B cell (primary cell): ENCODE measurements at regions not wholly inside any gene's neighbourhood (a gene's known extent, or its start where the extent isn't known, plus 50 kb on each side); places are given as distances from the start of the nearest gene placed in this dataset.

Experiments
- ATAC-seq: fragments of 200-7000 bp; cut with Tn5 transposase; one replicate; pipeline ENCODE4 v1.10.0; 2021; ENCODE audit warnings: low read depth, mild to moderate bottlenecking, moderate number of reproducible peaks, moderate library complexity
- CTCF ChIA-PET: fragments of 350-600 bp; sonication (Branson Sonifier 250); formaldehyde crosslinking; loops from one replicate; lab custom pipeline; 2021; ENCODE audit warnings: antibody characterized with exemption, inconsistent platforms; lab: Charles Lee
- POLR2A ChIA-PET: fragments of 350-600 bp; sonication (Branson Sonifier 250); formaldehyde crosslinking; loops from one replicate; lab custom pipeline; 2021; ENCODE audit warnings: antibody characterized with exemption; lab: Charles Lee
- DNase-seq: peaks from one replicate; pipeline ENCODE4 v3.0.0; 2013
- H2AFZ ChIP-seq: 2 replicates; pipeline ENCODE4 v1.6.1; 2012; ENCODE audit warnings: mild to moderate bottlenecking, low read depth, low read length; ENCODE audit not compliant: insufficient read depth, poor library complexity, severe bottlenecking
- H3K27ac ChIP-seq, 2 donors: 1 replicate in 1 of 2; 2 replicates in 1 of 2; pipeline ENCODE4 v1.5.1; 2012 to 2013; ENCODE audit warnings: low read length in 2 of 2, mild to moderate bottlenecking in 2 of 2, moderate library complexity in 1 of 2
- H3K27me3 ChIP-seq, 4 experiments: fragments of 200-600 bp in 1 of 4; sonication (generic) in 1 of 4; replicated peaks in 1 of 4; 1 replicate in 2 of 4; 2 replicates in 2 of 4; pipeline versions ENCODE4 v1.6.1 to v1.7.0; 2013 to 2016; ENCODE audit warnings: low read length in 3 of 4, mild to moderate bottlenecking in 2 of 4, mixed read lengths in 1 of 4, moderate library complexity in 1 of 4; ENCODE audit not compliant: insufficient read depth in 4 of 4, control insufficient read depth in 3 of 4; ENCODE audit errors: control extremely low read depth in 1 of 4
- H3K36me3 ChIP-seq, 2 experiments: replicated peaks in 1 of 2; 1 replicate in 1 of 2; 2 replicates in 1 of 2; pipeline versions ENCODE4 v1.6.1 to v1.7.1; 2013; ENCODE audit warnings: low read length in 1 of 2; ENCODE audit not compliant: insufficient read depth in 2 of 2, control insufficient read depth in 1 of 2; ENCODE audit errors: control extremely low read depth in 1 of 2, extremely low read depth in 1 of 2
- H3K4me1 ChIP-seq, 2 donors: fragments of 200-600 bp in 1 of 2; sonication (generic) in 1 of 2; 1 replicate in 1 of 2; 2 replicates in 1 of 2; pipeline versions ENCODE4 v1.5.1 to v1.6.1; 2013 to 2017; ENCODE audit warnings: low read length in 2 of 2; ENCODE audit not compliant: control insufficient read depth in 2 of 2, insufficient read depth in 2 of 2
- H3K4me2 ChIP-seq: replicated peaks from 2 replicates; pipeline ENCODE3; 2012; ENCODE audit warnings: mild to moderate bottlenecking, low read depth, low read length; ENCODE audit not compliant: poor library complexity, severe bottlenecking
- H3K4me3 ChIP-seq, 5 experiments: fragments of 200-600 bp in 1 of 5; sonication (generic) in 1 of 5; 1 replicate in 3 of 5; 2 replicates in 2 of 5; pipeline versions ENCODE4 v1.5.1 to v1.7.0; 2011 to 2016; ENCODE audit warnings: low read length in 4 of 5, mild to moderate bottlenecking in 4 of 5, low read depth in 2 of 5, control low read depth in 1 of 5, moderate library complexity in 1 of 5; ENCODE audit not compliant: insufficient read depth in 1 of 5; ENCODE audit errors: control extremely low read depth in 1 of 5, extremely low read depth in 1 of 5
- H3K79me2 ChIP-seq: fragments of 200-600 bp; sonication (generic); one replicate; pipeline ENCODE4 v1.6.0; 2016; ENCODE audit warnings: low read length; ENCODE audit not compliant: control insufficient read depth, insufficient read depth
- H3K9ac ChIP-seq: fragments of 200-600 bp; sonication (generic); 2 replicates; pipeline ENCODE4 v1.6.1; 2017; ENCODE audit warnings: mild to moderate bottlenecking, low read length, moderate library complexity
- H3K9me3 ChIP-seq, 3 donors: one replicate each; pipeline versions ENCODE4 v1.6.1 to v1.7.1; 2013; ENCODE audit warnings: low read length in 2 of 3; ENCODE audit not compliant: control insufficient read depth in 2 of 3, insufficient read depth in 1 of 3; ENCODE audit errors: control extremely low read depth in 1 of 3
- H4K20me1 ChIP-seq: 2 replicates; pipeline ENCODE4 v1.6.0; 2012; ENCODE audit warnings: mild to moderate bottlenecking, low read length; ENCODE audit not compliant: insufficient read depth, control insufficient read depth, poor library complexity, severe bottlenecking
- H3K27ac Mint-ChIP-seq: one replicate; pipeline ENCODE4 v1.8.0; 2021; ENCODE audit warnings: mixed read lengths
- H3K27me3 Mint-ChIP-seq: one replicate; pipeline ENCODE4 v1.8.0; 2021; ENCODE audit warnings: mixed read lengths
- H3K4me1 Mint-ChIP-seq: one replicate; pipeline ENCODE4 v1.8.0; 2021; ENCODE audit warnings: mixed read lengths
- H3K4me3 Mint-ChIP-seq: one replicate; pipeline ENCODE4 v1.8.0; 2021; ENCODE audit warnings: mixed read lengths
- H3K9me3 Mint-ChIP-seq: one replicate; pipeline ENCODE4 v1.8.0; 2022; ENCODE audit warnings: mixed read lengths; ENCODE audit not compliant: insufficient read depth
- EZH2 ChIP-seq: IDR thresholded peaks from 2 replicates; pipeline ENCODE4 v1.6.1; 2012; ENCODE audit warnings: borderline replicate concordance, low read depth, mild to moderate bottlenecking, moderate library complexity, low read length; ENCODE audit not compliant: insufficient read depth, poor library complexity, severe bottlenecking
- WGBS: methylation state at CpG from one replicate; pipeline ENCODE4 v1.1.5; 2013; ENCODE audit warnings: missing lambda C conversion rate; ENCODE audit not compliant: insufficient coverage; 5-methylcytosine and 5-hydroxymethylcytosine counted together
- intact Hi-C: fragments of 100-400 bp; cut with micrococcal nuclease; formaldehyde crosslinking; loops from one replicate; pipeline ENCODE4 v1.10.0; 2022
- TF ChIP-seq, protein P1 (sequence below): fragments of 200-600 bp; IDR thresholded peaks from one replicate; pipeline ENCODE4 v1.8.0; 2022; ENCODE audit warnings: antibody characterized with exemption, mild to moderate bottlenecking

DNA sequence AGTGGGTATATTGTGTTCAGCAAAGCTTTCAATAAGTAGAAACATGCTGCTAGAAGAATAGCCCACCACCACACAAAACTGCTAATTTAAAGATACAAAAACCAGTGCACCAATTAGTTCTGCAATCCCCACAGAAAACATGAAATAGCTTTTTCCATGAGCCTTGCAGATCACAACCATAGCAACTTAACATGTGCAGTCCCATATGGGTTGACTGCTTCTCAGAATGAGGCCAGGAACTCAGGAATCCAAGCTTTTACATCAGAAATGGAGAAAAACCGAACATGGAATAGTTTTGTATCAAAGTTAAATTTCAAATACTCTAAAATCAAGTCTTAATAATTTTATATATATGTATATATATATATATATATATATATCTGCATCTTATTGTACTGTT lies 66.6 kb upstream of the IQCM start:
- ATAC-seq (no peak), DNase-seq (no peak)
- ChIA-PET CTCF (no interaction called here), POLR2A (no interaction called here)
- Mint-ChIP-seq H3K4me3 (no peak overlapping the region), H3K27me3 (peaks cover 4% of the 10 kb centered on the region), H3K9me3 (no peaks in the 10 kb centered on the region), H3K27ac (no peak overlapping the region), H3K4me1 (no peaks in the 10 kb centered on the region)
- intact Hi-C loops: no loop called here
- no peak overlapping the region for H3K27ac ChIP-seq
- H3K9me3 ChIP-seq: no peaks in the 10 kb centered on the region
- H3K79me2 ChIP-seq: no peaks in the 10 kb centered on the region
- H3K4me3 ChIP-seq: no peak overlapping the region
- H3K27me3 ChIP-seq: no peaks in the 10 kb centered on the region
- no peaks in the 10 kb centered on the region for H3K36me3 ChIP-seq
- H3K9ac ChIP-seq: no peak overlapping the region
- no peaks in the 10 kb centered on the region for H4K20me1 ChIP-seq
- H3K4me2 ChIP-seq: no peak overlapping the region
- WGBS: no CpG with 5 or more reads among the region's 1 CpG
- H3K4me1 ChIP-seq: no peaks in the 10 kb centered on the region
- no peak overlapping the region for H2AFZ ChIP-seq
- TF ChIP-seq EZH2: no peak

DNA sequence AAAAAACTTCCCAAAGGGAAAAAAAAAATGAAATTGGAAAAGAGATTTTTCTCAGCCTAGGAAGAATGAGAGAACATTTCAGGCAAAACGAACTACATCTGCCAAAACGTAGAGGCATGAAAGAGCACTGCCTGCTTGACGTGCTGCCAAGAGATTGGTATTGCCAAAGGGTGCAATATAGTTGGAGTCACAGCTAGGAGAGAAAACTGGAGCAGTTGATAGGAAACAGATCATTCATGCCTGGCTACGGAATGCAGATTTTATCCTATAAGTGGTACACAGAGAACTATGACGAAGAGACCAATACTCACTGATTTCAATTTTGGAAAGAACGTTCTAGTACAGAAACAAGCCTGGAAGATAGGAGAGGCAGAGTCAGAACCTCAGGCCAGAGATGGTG lies 68.4 kb upstream of the IQCM start:
- POLR2A ChIA-PET: no interaction called here
- H3K27ac Mint-ChIP-seq: no peak overlapping the region
- no peaks in the 10 kb centered on the region for H3K4me1 ChIP-seq
- H3K4me3 Mint-ChIP-seq: no peak overlapping the region
- TF ChIP-seq, protein P1, sequence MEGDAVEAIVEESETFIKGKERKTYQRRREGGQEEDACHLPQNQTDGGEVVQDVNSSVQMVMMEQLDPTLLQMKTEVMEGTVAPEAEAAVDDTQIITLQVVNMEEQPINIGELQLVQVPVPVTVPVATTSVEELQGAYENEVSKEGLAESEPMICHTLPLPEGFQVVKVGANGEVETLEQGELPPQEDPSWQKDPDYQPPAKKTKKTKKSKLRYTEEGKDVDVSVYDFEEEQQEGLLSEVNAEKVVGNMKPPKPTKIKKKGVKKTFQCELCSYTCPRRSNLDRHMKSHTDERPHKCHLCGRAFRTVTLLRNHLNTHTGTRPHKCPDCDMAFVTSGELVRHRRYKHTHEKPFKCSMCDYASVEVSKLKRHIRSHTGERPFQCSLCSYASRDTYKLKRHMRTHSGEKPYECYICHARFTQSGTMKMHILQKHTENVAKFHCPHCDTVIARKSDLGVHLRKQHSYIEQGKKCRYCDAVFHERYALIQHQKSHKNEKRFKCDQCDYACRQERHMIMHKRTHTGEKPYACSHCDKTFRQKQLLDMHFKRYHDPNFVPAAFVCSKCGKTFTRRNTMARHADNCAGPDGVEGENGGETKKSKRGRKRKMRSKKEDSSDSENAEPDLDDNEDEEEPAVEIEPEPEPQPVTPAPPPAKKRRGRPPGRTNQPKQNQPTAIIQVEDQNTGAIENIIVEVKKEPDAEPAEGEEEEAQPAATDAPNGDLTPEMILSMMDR: no peak
- no peak for TF ChIP-seq EZH2
- no peaks in the 10 kb centered on the region for H3K27me3 ChIP-seq
- peaks cover 3% of the 10 kb centered on the region for H3K27me3 Mint-ChIP-seq
- H3K4me2 ChIP-seq: no peak overlapping the region
- H4K20me1 ChIP-seq: no peaks in the 10 kb centered on the region
- CTCF ChIA-PET: no interaction called here
- ATAC-seq (no peak), DNase-seq (no peak)
- WGBS: 92% methylated on average over 6 of the region's 6 CpGs
- H3K36me3 ChIP-seq: no peaks in the 10 kb centered on the region
- H3K9me3 Mint-ChIP-seq: no peaks in the 10 kb centered on the region
- no peaks in the 10 kb centered on the region for H3K9me3 ChIP-seq
- intact Hi-C loops: no loop called here
- no peaks in the 10 kb centered on the region for H3K79me2 ChIP-seq
- H3K4me1 Mint-ChIP-seq: no peaks in the 10 kb centered on the region
- no peak overlapping the region for H2AFZ ChIP-seq
- H3K9ac ChIP-seq: no peak overlapping the region
- H3K27ac ChIP-seq: no peak overlapping the region
- H3K4me3 ChIP-seq: no peak overlapping the region
